Liver (tissue), 3 donors: ENCODE measurements at regions not wholly inside any gene's neighbourhood (a gene's known extent, or its start where the extent isn't known, plus 50 kb on each side); places are given as distances from the start of the nearest gene placed in this dataset.

Source experiments
- EGR1 ChIP-seq, 2 donors: IDR thresholded peaks; 2 replicates each; pipeline ENCODE4 v1.6.1; 2016 to 2018; ENCODE audit warnings: antibody characterized with exemption in 2 of 2, low read depth in 2 of 2
- FOXA2 ChIP-seq: IDR thresholded peaks from 2 replicates; pipeline ENCODE4 v1.6.1; 2016; ENCODE audit warnings: antibody characterized with exemption
- GABPA ChIP-seq, 2 donors: IDR thresholded peaks in 1 of 2; conservative IDR thresholded peaks in 1 of 2; 2 replicates each; pipeline ENCODE4 v1.6.1; 2016; ENCODE audit warnings: antibody characterized with exemption in 2 of 2, mild to moderate bottlenecking in 1 of 2, moderate library complexity in 1 of 2
- HNF4A ChIP-seq, 2 donors: conservative IDR thresholded peaks; 2 replicates each; pipeline ENCODE4 v1.6.1; 2016; ENCODE audit warnings: antibody characterized with exemption in 2 of 2, mild to moderate bottlenecking in 2 of 2
- HNF4G ChIP-seq: IDR thresholded peaks from 2 replicates; pipeline ENCODE4 v1.6.1; 2016; ENCODE audit warnings: antibody characterized with exemption
- JUND ChIP-seq, 2 donors: IDR thresholded peaks; 2 replicates each; pipeline ENCODE4 v1.6.1; 2016; ENCODE audit warnings: antibody characterized with exemption in 2 of 2
- RAD21 ChIP-seq, 2 donors: IDR thresholded peaks; 2 replicates each; pipeline ENCODE4 v1.6.1; 2016; ENCODE audit warnings: antibody characterized with exemption in 2 of 2, mild to moderate bottlenecking in 2 of 2
- TAF1 ChIP-seq: conservative IDR thresholded peaks from 2 replicates; pipeline ENCODE4 v1.6.1; 2016; ENCODE audit warnings: antibody characterized with exemption, mild to moderate bottlenecking
- YY1 ChIP-seq: IDR thresholded peaks from 2 replicates; pipeline ENCODE4 v1.6.1; 2016; ENCODE audit warnings: antibody characterized with exemption, mild to moderate bottlenecking
- TF ChIP-seq, protein P1 (sequence below): fragments of 150-350 bp; IDR thresholded peaks from 2 replicates; pipeline ENCODE4 v1.5.1; 2017; ENCODE audit warnings: improper control_type of control experiment, low read depth, low read length; ENCODE audit not compliant: missing input control
- TF ChIP-seq, protein P2 (sequence below): IDR thresholded peaks from 2 replicates; pipeline ENCODE4 v1.6.1; 2016; ENCODE audit warnings: antibody characterized with exemption
- TF ChIP-seq, protein P3 (sequence below): IDR thresholded peaks from 2 replicates; pipeline ENCODE4 v1.6.1; 2016; ENCODE audit warnings: antibody characterized with exemption, mild to moderate bottlenecking
- TF ChIP-seq, protein P4 (sequence below): IDR thresholded peaks from 2 replicates; pipeline ENCODE4 v1.6.1; 2016; ENCODE audit warnings: antibody characterized with exemption
- donor health status: healthy.
- donor health status: healthy.

DNA sequence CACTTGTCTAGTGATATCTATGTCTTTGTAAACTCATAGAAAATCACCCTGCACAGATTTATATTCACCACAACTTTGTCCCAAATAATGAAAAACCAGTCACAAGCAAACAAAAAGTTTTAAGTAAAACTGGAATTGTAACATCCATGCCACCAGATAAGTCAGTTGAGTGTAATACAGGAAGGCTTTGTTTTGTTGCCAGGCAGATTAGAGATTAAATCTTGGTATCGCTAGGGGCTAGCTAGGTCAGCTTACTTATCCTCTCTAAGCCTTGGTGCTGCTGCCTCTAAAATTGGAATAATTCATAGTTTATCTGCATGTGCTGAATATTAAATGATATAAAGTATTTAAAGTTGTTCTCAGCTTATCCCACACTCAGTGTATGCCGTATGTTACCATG lies 1062.5 kb downstream of the CDH9 start:
- TF ChIP-seq, protein P1, sequence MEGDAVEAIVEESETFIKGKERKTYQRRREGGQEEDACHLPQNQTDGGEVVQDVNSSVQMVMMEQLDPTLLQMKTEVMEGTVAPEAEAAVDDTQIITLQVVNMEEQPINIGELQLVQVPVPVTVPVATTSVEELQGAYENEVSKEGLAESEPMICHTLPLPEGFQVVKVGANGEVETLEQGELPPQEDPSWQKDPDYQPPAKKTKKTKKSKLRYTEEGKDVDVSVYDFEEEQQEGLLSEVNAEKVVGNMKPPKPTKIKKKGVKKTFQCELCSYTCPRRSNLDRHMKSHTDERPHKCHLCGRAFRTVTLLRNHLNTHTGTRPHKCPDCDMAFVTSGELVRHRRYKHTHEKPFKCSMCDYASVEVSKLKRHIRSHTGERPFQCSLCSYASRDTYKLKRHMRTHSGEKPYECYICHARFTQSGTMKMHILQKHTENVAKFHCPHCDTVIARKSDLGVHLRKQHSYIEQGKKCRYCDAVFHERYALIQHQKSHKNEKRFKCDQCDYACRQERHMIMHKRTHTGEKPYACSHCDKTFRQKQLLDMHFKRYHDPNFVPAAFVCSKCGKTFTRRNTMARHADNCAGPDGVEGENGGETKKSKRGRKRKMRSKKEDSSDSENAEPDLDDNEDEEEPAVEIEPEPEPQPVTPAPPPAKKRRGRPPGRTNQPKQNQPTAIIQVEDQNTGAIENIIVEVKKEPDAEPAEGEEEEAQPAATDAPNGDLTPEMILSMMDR, result no peak
- TF ChIP-seq HNF4G (no peak), RAD21 (IDR thresholded peaks at IDR 0.05) (no peak), HNF4A (conservative IDR thresholded peaks at IDR 0.05) (no peak), JUND (IDR thresholded peaks at IDR 0.05) (no peak), TAF1 (no peak), EGR1 (IDR thresholded peaks at IDR 0.05; ENCODE audit: low read depth in 2 of 2) (no peak), FOXA2 (no peak), GABPA (IDR thresholded peaks at IDR 0.05 in 1 of 2, conservative IDR thresholded peaks at IDR 0.05 in 1 of 2) (no peak), YY1 (no peak)
- TF ChIP-seq, protein P2, sequence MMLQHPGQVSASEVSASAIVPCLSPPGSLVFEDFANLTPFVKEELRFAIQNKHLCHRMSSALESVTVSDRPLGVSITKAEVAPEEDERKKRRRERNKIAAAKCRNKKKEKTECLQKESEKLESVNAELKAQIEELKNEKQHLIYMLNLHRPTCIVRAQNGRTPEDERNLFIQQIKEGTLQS, result no peak
- TF ChIP-seq, protein P3, sequence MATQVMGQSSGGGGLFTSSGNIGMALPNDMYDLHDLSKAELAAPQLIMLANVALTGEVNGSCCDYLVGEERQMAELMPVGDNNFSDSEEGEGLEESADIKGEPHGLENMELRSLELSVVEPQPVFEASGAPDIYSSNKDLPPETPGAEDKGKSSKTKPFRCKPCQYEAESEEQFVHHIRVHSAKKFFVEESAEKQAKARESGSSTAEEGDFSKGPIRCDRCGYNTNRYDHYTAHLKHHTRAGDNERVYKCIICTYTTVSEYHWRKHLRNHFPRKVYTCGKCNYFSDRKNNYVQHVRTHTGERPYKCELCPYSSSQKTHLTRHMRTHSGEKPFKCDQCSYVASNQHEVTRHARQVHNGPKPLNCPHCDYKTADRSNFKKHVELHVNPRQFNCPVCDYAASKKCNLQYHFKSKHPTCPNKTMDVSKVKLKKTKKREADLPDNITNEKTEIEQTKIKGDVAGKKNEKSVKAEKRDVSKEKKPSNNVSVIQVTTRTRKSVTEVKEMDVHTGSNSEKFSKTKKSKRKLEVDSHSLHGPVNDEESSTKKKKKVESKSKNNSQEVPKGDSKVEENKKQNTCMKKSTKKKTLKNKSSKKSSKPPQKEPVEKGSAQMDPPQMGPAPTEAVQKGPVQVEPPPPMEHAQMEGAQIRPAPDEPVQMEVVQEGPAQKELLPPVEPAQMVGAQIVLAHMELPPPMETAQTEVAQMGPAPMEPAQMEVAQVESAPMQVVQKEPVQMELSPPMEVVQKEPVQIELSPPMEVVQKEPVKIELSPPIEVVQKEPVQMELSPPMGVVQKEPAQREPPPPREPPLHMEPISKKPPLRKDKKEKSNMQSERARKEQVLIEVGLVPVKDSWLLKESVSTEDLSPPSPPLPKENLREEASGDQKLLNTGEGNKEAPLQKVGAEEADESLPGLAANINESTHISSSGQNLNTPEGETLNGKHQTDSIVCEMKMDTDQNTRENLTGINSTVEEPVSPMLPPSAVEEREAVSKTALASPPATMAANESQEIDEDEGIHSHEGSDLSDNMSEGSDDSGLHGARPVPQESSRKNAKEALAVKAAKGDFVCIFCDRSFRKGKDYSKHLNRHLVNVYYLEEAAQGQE, result no peak
- TF ChIP-seq, protein P4, sequence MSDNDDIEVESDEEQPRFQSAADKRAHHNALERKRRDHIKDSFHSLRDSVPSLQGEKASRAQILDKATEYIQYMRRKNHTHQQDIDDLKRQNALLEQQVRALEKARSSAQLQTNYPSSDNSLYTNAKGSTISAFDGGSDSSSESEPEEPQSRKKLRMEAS, result no peak
